OCI-LY7 (cell line): ENCODE measurements at regions not wholly inside any gene's neighbourhood (a gene's known extent, or its start where the extent isn't known, plus 50 kb on each side); places are given as distances from the start of the nearest gene placed in this dataset.

Experiments used
- BruUV-seq: library from RNA; stranded (reverse); fragments of 400-500 nt; replicated peaks from 2 replicates; lab custom pipeline; 2021; lab: Mats Ljungman, UMichigan
- CTCF ChIA-PET: fragments of 300-600 bp; sonication (Branson Sonifier 250); formaldehyde crosslinking; loops from one replicate; lab custom pipeline; 2022; ENCODE audit warnings: antibody characterized with exemption; ENCODE audit not compliant: unreplicated experiment; lab: Charles Lee
- POLR2A ChIA-PET: fragments of 300-600 bp; sonication (Branson Sonifier 250); formaldehyde crosslinking; loops from one replicate; lab custom pipeline; 2022; ENCODE audit warnings: antibody characterized with exemption; lab: Charles Lee
- DNase-seq: peaks from one replicate; pipeline ENCODE4 v3.0.0-alpha.2; 2015; ENCODE audit warnings: low spot score
- H2AFZ ChIP-seq: fragments of 200-600 bp; sonication (generic), shearing (Covaris generic); 2 replicates; pipeline ENCODE4 v1.6.1; 2014; ENCODE audit warnings: mild to moderate bottlenecking, antibody characterized with exemption, low read length, moderate library complexity
- H3K27ac ChIP-seq: fragments of 200-600 bp; sonication (generic); 2 replicates; pipeline ENCODE4 v1.5.1; 2014; ENCODE audit warnings: mixed run types, low read depth, mild to moderate bottlenecking, moderate library complexity, low read length, inconsistent platforms; ENCODE audit not compliant: poor library complexity, severe bottlenecking
- H3K36me3 ChIP-seq: fragments of 200-600 bp; sonication (generic); 2 replicates; pipeline ENCODE4 v1.6.1; 2014; ENCODE audit warnings: mild to moderate bottlenecking, antibody characterized with exemption, low read length, moderate library complexity, mixed read lengths; ENCODE audit not compliant: insufficient read depth
- H3K4me1 ChIP-seq: fragments of 200-600 bp; sonication (generic); 2 replicates; pipeline ENCODE4 v1.5.1; 2014; ENCODE audit warnings: mild to moderate bottlenecking, low read length; ENCODE audit not compliant: insufficient read depth, poor library complexity, severe bottlenecking
- H3K4me2 ChIP-seq: fragments of 200-600 bp; sonication (generic); 2 replicates; pipeline ENCODE4 v1.6.1; 2014; ENCODE audit warnings: mild to moderate bottlenecking, low read length
- H3K4me3 ChIP-seq: fragments of 200-600 bp; sonication (generic); 2 replicates; pipeline ENCODE4 v1.5.1; 2014; ENCODE audit warnings: mild to moderate bottlenecking, low read depth, low read length; ENCODE audit not compliant: poor library complexity, severe bottlenecking
- H3K79me2 ChIP-seq: fragments of 200-600 bp; sonication (generic); 2 replicates; pipeline ENCODE4 v1.6.1; 2016; ENCODE audit warnings: low read depth, mild to moderate bottlenecking, low read length, moderate library complexity, mixed read lengths; ENCODE audit not compliant: insufficient read depth
- H3K9me2 ChIP-seq: fragments of 200-600 bp; sonication (generic); 2 replicates; pipeline ENCODE4 v1.6.1; 2016; ENCODE audit warnings: mild to moderate bottlenecking, low read length, mixed read lengths; ENCODE audit not compliant: insufficient read depth
- H3K9me3 ChIP-seq: fragments of 200-600 bp; sonication (generic); 2 replicates; pipeline ENCODE4 v1.6.1; 2014; ENCODE audit warnings: mild to moderate bottlenecking, mixed run types, low read length, mixed read lengths
- H4K20me1 ChIP-seq: fragments of 200-600 bp; sonication (generic); 2 replicates; pipeline ENCODE4 v1.6.1; 2014; ENCODE audit warnings: mild to moderate bottlenecking, antibody characterized with exemption, low read length, moderate library complexity, mixed read lengths; ENCODE audit not compliant: insufficient read depth
- EZH2phosphoT487 ChIP-seq: fragments of 200-600 bp; sonication (generic); IDR thresholded peaks from 2 replicates; pipeline ENCODE4 v1.6.1; 2018; ENCODE audit warnings: low read depth, borderline replicate concordance, mild to moderate bottlenecking, mixed run types, antibody characterized with exemption, low read length, moderate library complexity, mixed read lengths
- intact Hi-C: fragments of 100-400 bp; cut with micrococcal nuclease; formaldehyde crosslinking; loops from one replicate; pipeline ENCODE4 v1.10.0; 2022; ENCODE audit not compliant: unreplicated experiment
- TF ChIP-seq, protein P1 (sequence below): fragments of 200-600 bp; sonication (generic); conservative IDR thresholded peaks from 2 replicates; pipeline ENCODE4 v1.5.1; 2014; ENCODE audit warnings: mild to moderate bottlenecking, antibody characterized with exemption, low read length, moderate library complexity, mixed read lengths

DNA sequence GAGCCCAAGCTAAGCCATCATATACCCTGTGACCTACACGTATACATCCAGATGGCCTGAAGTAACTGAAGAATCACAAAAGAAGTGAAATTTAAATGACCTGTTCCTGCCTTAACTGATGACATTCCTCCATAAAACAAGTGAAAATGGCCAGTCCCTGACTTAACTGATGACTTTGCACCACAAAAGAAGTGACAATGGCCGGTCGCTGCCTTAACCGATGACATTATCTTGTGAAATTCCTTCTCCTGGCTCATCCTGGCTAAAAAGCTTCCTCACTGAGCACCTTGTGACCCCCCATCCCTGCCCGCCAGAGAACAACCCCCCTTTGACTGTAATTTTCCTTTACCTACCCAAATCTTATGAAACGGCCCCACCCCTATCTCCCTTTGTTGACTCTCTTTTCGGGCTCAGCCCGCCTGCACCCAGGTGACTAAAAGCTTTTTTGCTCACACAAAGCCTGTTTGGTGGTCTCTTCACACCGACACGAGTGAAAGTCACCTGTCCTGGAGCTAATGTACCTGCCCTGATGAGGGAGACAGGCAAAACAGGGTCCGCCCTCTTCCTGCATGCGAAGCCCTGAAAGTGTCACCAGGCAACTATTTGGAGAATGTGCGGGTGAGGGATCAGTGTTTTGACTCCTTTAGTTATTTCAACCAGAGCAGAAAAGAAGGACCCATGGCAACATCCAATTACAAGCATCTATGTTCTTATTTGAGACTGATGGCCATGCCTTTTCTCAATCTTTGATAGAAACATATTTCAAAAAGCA lies 266.1 kb downstream of the SMARCA2 start:
- TF ChIP-seq, protein P1, sequence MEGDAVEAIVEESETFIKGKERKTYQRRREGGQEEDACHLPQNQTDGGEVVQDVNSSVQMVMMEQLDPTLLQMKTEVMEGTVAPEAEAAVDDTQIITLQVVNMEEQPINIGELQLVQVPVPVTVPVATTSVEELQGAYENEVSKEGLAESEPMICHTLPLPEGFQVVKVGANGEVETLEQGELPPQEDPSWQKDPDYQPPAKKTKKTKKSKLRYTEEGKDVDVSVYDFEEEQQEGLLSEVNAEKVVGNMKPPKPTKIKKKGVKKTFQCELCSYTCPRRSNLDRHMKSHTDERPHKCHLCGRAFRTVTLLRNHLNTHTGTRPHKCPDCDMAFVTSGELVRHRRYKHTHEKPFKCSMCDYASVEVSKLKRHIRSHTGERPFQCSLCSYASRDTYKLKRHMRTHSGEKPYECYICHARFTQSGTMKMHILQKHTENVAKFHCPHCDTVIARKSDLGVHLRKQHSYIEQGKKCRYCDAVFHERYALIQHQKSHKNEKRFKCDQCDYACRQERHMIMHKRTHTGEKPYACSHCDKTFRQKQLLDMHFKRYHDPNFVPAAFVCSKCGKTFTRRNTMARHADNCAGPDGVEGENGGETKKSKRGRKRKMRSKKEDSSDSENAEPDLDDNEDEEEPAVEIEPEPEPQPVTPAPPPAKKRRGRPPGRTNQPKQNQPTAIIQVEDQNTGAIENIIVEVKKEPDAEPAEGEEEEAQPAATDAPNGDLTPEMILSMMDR, result no peak
- no peak for TF ChIP-seq EZH2phosphoT487
- intact Hi-C loops, result no loop called here
- Histone ChIP-seq H3K4me3 (no peak overlapping the region), H4K20me1 (no peaks in the 10 kb centered on the region), H3K4me2 (no peak overlapping the region), H3K9me3 (no peaks in the 10 kb centered on the region), H3K4me1 (no peaks in the 10 kb centered on the region), H3K36me3 (no peaks in the 10 kb centered on the region), H3K9me2 (no peaks in the 10 kb centered on the region), H2AFZ (no peak overlapping the region), H3K27ac (no peak overlapping the region), H3K79me2 (no peaks in the 10 kb centered on the region)
- CTCF ChIA-PET, result no interaction called here
- no peak for DNase-seq
- POLR2A ChIA-PET, result no interaction called here
- no TSS peak for BruUV-seq

- Histone ChIP-seq H3K9me2 (no peaks in the 10 kb centered on the region), H2AFZ (no peak overlapping the region), H4K20me1 (no peaks in the 10 kb centered on the region), H3K4me3 (no peak overlapping the region), H3K9me3 (no peaks in the 10 kb centered on the region), H3K36me3 (no peaks in the 10 kb centered on the region), H3K4me1 (no peaks in the 10 kb centered on the region), H3K79me2 (no peaks in the 10 kb centered on the region), H3K27ac (no peak overlapping the region), H3K4me2 (no peak overlapping the region)
- DNase-seq, result no peak
- ChIA-PET POLR2A (no interaction called here), CTCF (no interaction called here)
- no TSS peak for BruUV-seq
- intact Hi-C loops, result no loop called here
- TF ChIP-seq, protein P1, result no peak
- TF ChIP-seq EZH2phosphoT487, result no peak
Measured at GRCh38 chr9:2281803-2282185, 266.6 kb downstream of the SMARCA2 start.

DNA sequence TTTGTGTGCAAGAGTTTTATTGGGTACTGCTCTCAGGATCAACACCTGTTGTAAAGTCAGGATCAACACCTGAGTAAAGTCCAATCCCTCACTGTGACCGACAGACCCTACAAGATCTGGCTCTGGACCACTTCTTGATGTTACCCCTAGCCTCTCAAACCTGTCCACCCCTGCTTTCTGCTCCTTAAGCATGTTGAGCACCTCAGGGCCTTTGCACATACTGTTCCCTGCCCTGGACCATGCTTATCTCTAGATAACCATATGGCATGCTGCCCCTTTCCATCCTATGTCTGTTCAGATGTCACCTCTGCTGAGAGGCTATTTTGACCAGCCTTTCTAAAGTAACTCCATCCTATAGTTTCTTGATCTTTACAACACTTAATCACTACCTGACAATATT lies 269.6 kb downstream of the SMARCA2 start:
- Histone ChIP-seq H3K4me2 (no peak overlapping the region), H4K20me1 (no peaks in the 10 kb centered on the region), H3K36me3 (no peaks in the 10 kb centered on the region), H3K27ac (no peak overlapping the region), H2AFZ (no peak overlapping the region), H3K79me2 (no peaks in the 10 kb centered on the region), H3K4me1 (no peaks in the 10 kb centered on the region), H3K4me3 (no peak overlapping the region), H3K9me3 (no peaks in the 10 kb centered on the region), H3K9me2 (no peaks in the 10 kb centered on the region)
- ChIA-PET POLR2A (interaction anchor here (1.2 kb wide), 1 partner anchor 16 kb away, joined by 3 read pairs; no protein-coding TSS in a partner anchor), CTCF (no interaction called here)
- BruUV-seq, result no TSS peak
- TF ChIP-seq EZH2phosphoT487, result no peak
- TF ChIP-seq, protein P1, result no peak
- no peak for DNase-seq
- intact Hi-C loops, result no loop called here
